GM19395 (cell line): ENCODE measurements at regions not wholly inside any gene's neighbourhood (a gene's known extent, or its start where the extent isn't known, plus 50 kb on each side); places are given as distances from the start of the nearest gene placed in this dataset.
"Not testable (repeated sequence)": the region's sequence is repeated elsewhere in the genome, so short reads cannot be mapped to it uniquely, and the experiment has no call there.

ENCODE experiments used
- ATAC-seq: cut with Tn5 transposase; IDR thresholded peaks from one replicate; pipeline ENCODE4 v1.9.1; 2021; ENCODE audit warnings: mild to moderate bottlenecking, moderate library complexity; ENCODE audit not compliant: unreplicated experiment

DNA sequence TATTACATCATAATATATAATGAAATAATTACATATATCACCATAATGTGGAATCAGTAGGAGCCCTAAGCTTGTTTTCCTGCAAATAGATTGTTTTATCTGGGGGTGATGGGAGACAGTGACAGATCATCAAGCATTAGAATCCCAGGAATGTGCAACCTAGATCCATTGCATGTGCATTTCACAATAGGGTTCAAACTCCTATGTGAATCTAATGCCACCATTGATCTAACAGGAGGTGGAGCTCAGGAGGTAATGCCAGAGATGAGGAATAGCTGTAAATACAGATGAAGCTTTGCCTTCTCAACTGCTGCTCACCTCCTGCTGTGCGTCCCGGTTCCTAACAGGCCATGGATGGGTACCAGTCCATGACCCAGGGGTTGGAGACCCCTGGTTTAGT is 63.8 kb upstream of the CHORDC1 start:
- ATAC-seq = no peak

DNA sequence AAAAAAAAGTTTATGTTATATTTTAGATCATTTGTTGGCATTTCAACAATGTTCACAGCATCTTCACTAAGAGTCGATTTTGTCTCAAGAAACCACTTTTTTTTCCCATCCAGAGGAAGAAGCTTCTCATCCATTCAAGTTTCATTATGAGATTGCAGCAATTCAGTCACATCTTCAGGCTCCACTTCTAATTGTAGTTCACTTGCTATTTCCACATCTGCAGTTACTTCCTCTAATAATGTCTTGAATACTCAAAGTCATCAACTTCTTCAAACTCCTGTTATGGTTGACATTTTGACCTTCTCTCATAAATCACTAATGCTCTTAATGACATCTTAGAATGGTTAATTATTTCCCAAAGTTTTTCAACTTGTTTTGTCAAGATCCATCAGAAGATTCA is 61.3 kb upstream of the CHORDC1 start:
- ATAC-seq = no peak

DNA sequence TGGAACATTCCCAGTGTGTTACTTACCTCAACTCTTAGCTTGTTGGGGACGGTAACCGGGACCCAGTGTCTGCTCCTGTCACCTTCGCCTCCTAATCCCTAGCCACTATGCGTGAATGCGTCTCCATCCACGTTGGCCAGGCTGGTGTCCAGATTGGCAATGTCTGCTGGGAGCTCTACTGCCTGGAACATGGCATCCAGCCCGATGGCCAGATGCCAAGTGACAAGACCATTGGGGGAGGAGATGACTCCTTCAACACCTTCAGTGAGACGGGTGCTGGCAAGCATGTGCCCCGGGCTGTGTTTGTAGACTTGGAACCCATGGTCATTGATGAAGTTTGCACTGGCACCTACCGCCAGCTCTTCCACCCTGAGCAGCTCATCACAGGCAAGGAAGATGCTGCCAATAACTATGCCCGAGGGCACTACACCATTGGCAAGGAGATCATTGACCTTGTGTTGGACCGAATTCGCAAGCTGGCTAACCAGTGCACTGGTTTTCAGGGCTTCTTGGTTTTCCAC is 59.8 kb upstream of the CHORDC1 start:
- not testable (repeated sequence) for ATAC-seq

DNA sequence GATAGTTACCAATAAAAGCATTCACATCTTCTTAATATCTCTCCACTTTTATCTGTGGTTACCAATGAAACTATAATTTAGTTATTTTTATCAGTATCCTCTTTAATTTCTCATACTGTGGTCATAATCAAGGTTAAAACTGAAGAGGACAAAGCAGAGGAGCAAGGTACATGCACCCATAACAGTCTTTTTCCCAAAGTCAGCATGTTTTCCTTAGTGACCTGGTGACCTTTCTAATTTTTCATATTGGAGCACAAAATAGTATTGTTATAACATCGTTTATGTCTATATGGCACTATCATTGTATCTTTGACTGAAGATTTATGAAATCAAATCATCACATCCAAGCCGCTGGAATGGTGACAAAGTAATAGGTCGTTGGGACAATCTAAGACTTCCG is 51.5 kb upstream of the CHORDC1 start:
- ATAC-seq = no peak
